ENCODE measurements at regions not wholly inside any gene's neighbourhood (a gene's known extent, or its start where the extent isn't known, plus 50 kb on each side); places are given as distances from the start of the nearest gene placed in this dataset.

- Histone ChIP-seq H3K4me1 (ENCODE audit: control insufficient read depth, insufficient read depth, low read length) (peaks cover 1% of the 10 kb centered on the region), H3K9ac (ENCODE audit: low read length in 2 of 2) (no peak overlapping the region), H3K27ac (ENCODE audit: low read length) (no peak overlapping the region), H3K4me3 (ENCODE audit: low read length in 2 of 2) (no peak overlapping the region), H3K36me3 (ENCODE audit: control insufficient read depth in 2 of 2, insufficient read depth in 2 of 2, low read length in 2 of 2) (no peaks in the 10 kb centered on the region), H3K9me3 (ENCODE audit: control insufficient read depth in 2 of 2, low read length in 2 of 2) (no peaks in the 10 kb centered on the region), H3K27me3 (ENCODE audit: control insufficient read depth in 1 of 2, insufficient read depth in 2 of 2, low read length in 2 of 2) (no peaks in the 10 kb centered on the region)
Measured at GRCh38 chr17:21517538-21518293, 141.6 kb downstream of the KCNJ12 start.

GRCh38 chr17:21522755-21523336 is 146.7 kb downstream of the KCNJ12 start:
- Histone ChIP-seq H3K4me3 (ENCODE audit: low read length in 2 of 2) (no peak overlapping the region), H3K27ac (ENCODE audit: low read length) (no peak overlapping the region), H3K9me3 (ENCODE audit: control insufficient read depth in 2 of 2, low read length in 2 of 2) (no peaks in the 10 kb centered on the region), H3K27me3 (ENCODE audit: control insufficient read depth in 1 of 2, insufficient read depth in 2 of 2, low read length in 2 of 2) (no peaks in the 10 kb centered on the region), H3K4me1 (ENCODE audit: control insufficient read depth, insufficient read depth, low read length) (peaks cover 4% of the 10 kb centered on the region), H3K36me3 (ENCODE audit: control insufficient read depth in 2 of 2, insufficient read depth in 2 of 2, low read length in 2 of 2) (peaks cover 0 to 1% of the 10 kb centered on the region in 2 donors), H3K9ac (ENCODE audit: low read length in 2 of 2) (no peak overlapping the region)

- H3K4me3 ChIP-seq (ENCODE audit: low read length in 2 of 2), result peak overlapping the region; percentile 29 to 35
- no peaks in the 10 kb centered on the region for H3K9me3 ChIP-seq (ENCODE audit: control insufficient read depth in 2 of 2, low read length in 2 of 2)
- peaks cover 0 to 3% of the 10 kb centered on the region in 2 donors for H3K36me3 ChIP-seq (ENCODE audit: control insufficient read depth in 2 of 2, insufficient read depth in 2 of 2, low read length in 2 of 2)
- no peak overlapping the region for H3K27ac ChIP-seq (ENCODE audit: low read length)
- H3K9ac ChIP-seq (ENCODE audit: low read length in 2 of 2), result no peak overlapping the region
- no peaks in the 10 kb centered on the region for H3K27me3 ChIP-seq (ENCODE audit: control insufficient read depth in 1 of 2, insufficient read depth in 2 of 2, low read length in 2 of 2)
- H3K4me1 ChIP-seq (ENCODE audit: control insufficient read depth, insufficient read depth, low read length), result peaks cover 4% of the 10 kb centered on the region
Measured at GRCh38 chr17:21523497-21524210, 147.5 kb downstream of the KCNJ12 start.

- peaks cover 0 to 3% of the 10 kb centered on the region in 2 donors for H3K36me3 ChIP-seq (ENCODE audit: control insufficient read depth in 2 of 2, insufficient read depth in 2 of 2, low read length in 2 of 2)
- no peak overlapping the region for H3K27ac ChIP-seq (ENCODE audit: low read length)
- peak overlapping the region in 1 of 2 donors; percentile 47 for H3K9ac ChIP-seq (ENCODE audit: low read length in 2 of 2)
- H3K4me3 ChIP-seq (ENCODE audit: low read length in 2 of 2), result peak overlapping the region; percentile 29 to 35
- H3K4me1 ChIP-seq (ENCODE audit: control insufficient read depth, insufficient read depth, low read length), result peaks cover 4% of the 10 kb centered on the region
- no peaks in the 10 kb centered on the region for H3K27me3 ChIP-seq (ENCODE audit: control insufficient read depth in 1 of 2, insufficient read depth in 2 of 2, low read length in 2 of 2)
- no peaks in the 10 kb centered on the region for H3K9me3 ChIP-seq (ENCODE audit: control insufficient read depth in 2 of 2, low read length in 2 of 2)
Measured at GRCh38 chr17:21524211-21524591, 148.0 kb downstream of the KCNJ12 start.

- Histone ChIP-seq H3K9me3 (ENCODE audit: control insufficient read depth in 2 of 2, low read length in 2 of 2) (no peaks in the 10 kb centered on the region), H3K36me3 (ENCODE audit: control insufficient read depth in 2 of 2, insufficient read depth in 2 of 2, low read length in 2 of 2) (peaks cover 2 to 3% of the 10 kb centered on the region in 2 donors), H3K27me3 (ENCODE audit: control insufficient read depth in 1 of 2, insufficient read depth in 2 of 2, low read length in 2 of 2) (no peaks in the 10 kb centered on the region), H3K4me3 (ENCODE audit: low read length in 2 of 2) (no peak overlapping the region), H3K27ac (ENCODE audit: low read length) (no peak overlapping the region), H3K4me1 (ENCODE audit: control insufficient read depth, insufficient read depth, low read length) (peaks cover 4% of the 10 kb centered on the region), H3K9ac (ENCODE audit: low read length in 2 of 2) (no peak overlapping the region)
Measured at GRCh38 chr17:21525464-21526130, 149.4 kb downstream of the KCNJ12 start.

- Histone ChIP-seq H3K4me1 (ENCODE audit: control insufficient read depth, insufficient read depth, low read length) (peaks cover 4% of the 10 kb centered on the region), H3K4me3 (ENCODE audit: low read length in 2 of 2) (no peak overlapping the region)
Measured at GRCh38 chr17:21528031-21528695, 152.0 kb downstream of the KCNJ12 start.

GRCh38 chr17:21530311-21530710 is 154.2 kb downstream of the KCNJ12 start:
- H3K27me3 ChIP-seq (ENCODE audit: control insufficient read depth in 1 of 2, insufficient read depth in 2 of 2, low read length in 2 of 2), result no peaks in the 10 kb centered on the region
- H3K36me3 ChIP-seq (ENCODE audit: control insufficient read depth in 2 of 2, insufficient read depth in 2 of 2, low read length in 2 of 2), result peaks cover 28 to 33% of the 10 kb centered on the region in 2 donors
- no peaks in the 10 kb centered on the region for H3K4me1 ChIP-seq (ENCODE audit: control insufficient read depth, insufficient read depth, low read length)
- H3K9me3 ChIP-seq (ENCODE audit: control insufficient read depth in 2 of 2, low read length in 2 of 2), result no peaks in the 10 kb centered on the region
- no peak overlapping the region for H3K27ac ChIP-seq (ENCODE audit: low read length)
- H3K4me3 ChIP-seq (ENCODE audit: low read length in 2 of 2), result no peak overlapping the region
- H3K9ac ChIP-seq (ENCODE audit: low read length in 2 of 2), result no peak overlapping the region

More at GRCh38 chr17:21528031-21528695, 152.0 kb downstream of the KCNJ12 start:
- H3K27me3 ChIP-seq (ENCODE audit: control insufficient read depth in 1 of 2, insufficient read depth in 2 of 2, low read length in 2 of 2), result no peaks in the 10 kb centered on the region
- H3K9ac ChIP-seq (ENCODE audit: low read length in 2 of 2), result no peak overlapping the region
- H3K27ac ChIP-seq (ENCODE audit: low read length), result no peak overlapping the region
- H3K9me3 ChIP-seq (ENCODE audit: control insufficient read depth in 2 of 2, low read length in 2 of 2), result no peaks in the 10 kb centered on the region
- peaks cover 7 to 14% of the 10 kb centered on the region in 2 donors for H3K36me3 ChIP-seq (ENCODE audit: control insufficient read depth in 2 of 2, insufficient read depth in 2 of 2, low read length in 2 of 2)

GRCh38 chr17:21530841-21531240 is 154.7 kb downstream of the KCNJ12 start:
- Histone ChIP-seq H3K4me3 (ENCODE audit: low read length in 2 of 2) (no peak overlapping the region), H3K9me3 (ENCODE audit: control insufficient read depth in 2 of 2, low read length in 2 of 2) (no peaks in the 10 kb centered on the region), H3K27ac (ENCODE audit: low read length) (no peak overlapping the region), H3K4me1 (ENCODE audit: control insufficient read depth, insufficient read depth, low read length) (no peaks in the 10 kb centered on the region), H3K9ac (ENCODE audit: low read length in 2 of 2) (no peak overlapping the region), H3K36me3 (ENCODE audit: control insufficient read depth in 2 of 2, insufficient read depth in 2 of 2, low read length in 2 of 2) (peaks cover 29 to 33% of the 10 kb centered on the region in 2 donors), H3K27me3 (ENCODE audit: control insufficient read depth in 1 of 2, insufficient read depth in 2 of 2, low read length in 2 of 2) (no peaks in the 10 kb centered on the region)

GRCh38 chr17:21532763-21533385 is 156.7 kb downstream of the KCNJ12 start:
- no peak overlapping the region for H3K9ac ChIP-seq (ENCODE audit: low read length in 2 of 2)
- H3K4me1 ChIP-seq (ENCODE audit: control insufficient read depth, insufficient read depth, low read length), result no peaks in the 10 kb centered on the region
- H3K27ac ChIP-seq (ENCODE audit: low read length), result no peak overlapping the region
- peaks cover 27 to 33% of the 10 kb centered on the region in 2 donors for H3K36me3 ChIP-seq (ENCODE audit: control insufficient read depth in 2 of 2, insufficient read depth in 2 of 2, low read length in 2 of 2)
- H3K27me3 ChIP-seq (ENCODE audit: control insufficient read depth in 1 of 2, insufficient read depth in 2 of 2, low read length in 2 of 2), result no peaks in the 10 kb centered on the region
- H3K9me3 ChIP-seq (ENCODE audit: control insufficient read depth in 2 of 2, low read length in 2 of 2), result no peaks in the 10 kb centered on the region
- no peak overlapping the region for H3K4me3 ChIP-seq (ENCODE audit: low read length in 2 of 2)

Measured in stomach smooth muscle (tissue), 2 donors.